Spinal cord (tissue), 9 donors: ENCODE measurements at regions not wholly inside any gene's neighbourhood (a gene's known extent, or its start where the extent isn't known, plus 50 kb on each side); places are given as distances from the start of the nearest gene placed in this dataset.

Experiments used
- DNase-seq, 6 donors: peaks; one replicate each; pipeline versions ENCODE4 v3.0.0 to v3.0.0-alpha.2; 2013 to 2015; ENCODE audit warnings: low spot score in 6 of 6, low read depth in 4 of 6
- H3K27ac ChIP-seq: one replicate; pipeline ENCODE4 v1.5.1; 2013; ENCODE audit warnings: low read depth, low read length, control low read depth
- H3K27me3 ChIP-seq: one replicate; pipeline ENCODE4 v1.6.1; 2013; ENCODE audit warnings: low read length; ENCODE audit not compliant: control insufficient read depth, insufficient read depth
- H3K36me3 ChIP-seq: one replicate; pipeline ENCODE4 v1.6.1; 2013; ENCODE audit warnings: low read length; ENCODE audit not compliant: control insufficient read depth, insufficient read depth
- H3K4me1 ChIP-seq: one replicate; pipeline ENCODE4 v1.6.1; 2013; ENCODE audit warnings: low read length; ENCODE audit not compliant: control insufficient read depth, insufficient read depth
- H3K4me3 ChIP-seq: one replicate; pipeline ENCODE4 v1.5.1; 2013; ENCODE audit warnings: low read depth, low read length, control low read depth
- H3K9me3 ChIP-seq: one replicate; pipeline ENCODE4 v1.6.1; 2013; ENCODE audit warnings: low read length; ENCODE audit not compliant: control insufficient read depth, insufficient read depth
- WGBS: methylation state at CpG from one replicate; pipeline ENCODE4 v1.1.5; 2013; ENCODE audit warnings: missing lambda C conversion rate; ENCODE audit not compliant: insufficient coverage; 5-methylcytosine and 5-hydroxymethylcytosine counted together
- donor health status: healthy.

- Histone ChIP-seq H3K27ac (no peak overlapping the region), H3K4me1 (no peaks in the 10 kb centered on the region), H3K27me3 (no peaks in the 10 kb centered on the region), H3K9me3 (no peaks in the 10 kb centered on the region), H3K4me3 (no peak overlapping the region), H3K36me3 (no peaks in the 10 kb centered on the region)
- WGBS: 68% methylated on average over 2 of the region's 4 CpGs
- no peak for DNase-seq
Observed at GRCh38 chr18:5770176-5770575, 125.1 kb downstream of the TMEM200C start.

GRCh38 chr18:5768454-5768853, 126.9 kb downstream of the TMEM200C start:
- H3K4me3 ChIP-seq: no peak overlapping the region
- H3K36me3 ChIP-seq: no peaks in the 10 kb centered on the region
- H3K27ac ChIP-seq: no peak overlapping the region
- H3K9me3 ChIP-seq: no peaks in the 10 kb centered on the region
- no peaks in the 10 kb centered on the region for H3K4me1 ChIP-seq
- no peak for DNase-seq
- 63% methylated on average over 6 of the region's 6 CpGs for WGBS
- H3K27me3 ChIP-seq: no peaks in the 10 kb centered on the region

- no peak overlapping the region for H3K4me3 ChIP-seq
- 9% methylated on average over 1 of the region's 4 CpGs for WGBS
- H3K36me3 ChIP-seq: no peaks in the 10 kb centered on the region
- no peaks in the 10 kb centered on the region for H3K9me3 ChIP-seq
- H3K4me1 ChIP-seq: no peaks in the 10 kb centered on the region
- no peaks in the 10 kb centered on the region for H3K27me3 ChIP-seq
- no peak overlapping the region for H3K27ac ChIP-seq
- peak in 2 of 6 donors; percentile 22 to 65 for DNase-seq
Observed at GRCh38 chr18:5759194-5759593, 136.1 kb downstream of the TMEM200C start.

GRCh38 chr18:5756823-5757222, 138.5 kb downstream of the TMEM200C start:
- WGBS: 93% methylated on average over 2 of the region's 6 CpGs
- Histone ChIP-seq H3K36me3 (no peaks in the 10 kb centered on the region), H3K4me1 (no peaks in the 10 kb centered on the region), H3K27ac (no peak overlapping the region), H3K4me3 (no peak overlapping the region), H3K27me3 (no peaks in the 10 kb centered on the region), H3K9me3 (no peaks in the 10 kb centered on the region)
- DNase-seq: no peak

GRCh38 chr18:5747678-5748077, 147.6 kb downstream of the TMEM200C start:
- Histone ChIP-seq H3K4me1 (no peaks in the 10 kb centered on the region), H3K9me3 (no peaks in the 10 kb centered on the region), H3K4me3 (no peak overlapping the region), H3K27me3 (no peaks in the 10 kb centered on the region), H3K27ac (no peak overlapping the region), H3K36me3 (no peaks in the 10 kb centered on the region)
- DNase-seq: no peak
- WGBS: no CpG with 5 or more reads among the region's 1 CpG

GRCh38 chr18:5746844-5747243, 148.5 kb downstream of the TMEM200C start:
- Histone ChIP-seq H3K4me1 (no peaks in the 10 kb centered on the region), H3K27ac (no peak overlapping the region), H3K4me3 (no peak overlapping the region), H3K9me3 (no peaks in the 10 kb centered on the region), H3K36me3 (no peaks in the 10 kb centered on the region), H3K27me3 (no peaks in the 10 kb centered on the region)
- 67% methylated on average over 5 of the region's 6 CpGs for WGBS
- no peak for DNase-seq

- no peaks in the 10 kb centered on the region for H3K9me3 ChIP-seq
- no peaks in the 10 kb centered on the region for H3K27me3 ChIP-seq
- no peak overlapping the region for H3K4me3 ChIP-seq
- no peaks in the 10 kb centered on the region for H3K36me3 ChIP-seq
- no CpG with 5 or more reads among the region's 3 CpGs for WGBS
- H3K4me1 ChIP-seq: no peaks in the 10 kb centered on the region
- DNase-seq: no peak
- no peak overlapping the region for H3K27ac ChIP-seq
Observed at GRCh38 chr18:5744659-5745058, 150.7 kb downstream of the TMEM200C start.

- no peaks in the 10 kb centered on the region for H3K9me3 ChIP-seq
- H3K27me3 ChIP-seq: no peaks in the 10 kb centered on the region
- H3K27ac ChIP-seq: no peak overlapping the region
- H3K4me1 ChIP-seq: no peaks in the 10 kb centered on the region
- peak in 1 of 6 donors; percentile 31 for DNase-seq
- no peaks in the 10 kb centered on the region for H3K36me3 ChIP-seq
- no peak overlapping the region for H3K4me3 ChIP-seq
- 78% methylated on average over 3 of the region's 4 CpGs for WGBS
Observed at GRCh38 chr18:5738526-5738925, 156.8 kb downstream of the TMEM200C start.

GRCh38 chr18:5732318-5732717, 163.0 kb downstream of the TMEM200C start:
- H3K9me3 ChIP-seq: no peaks in the 10 kb centered on the region
- H3K27ac ChIP-seq: no peak overlapping the region
- no peaks in the 10 kb centered on the region for H3K27me3 ChIP-seq
- no peaks in the 10 kb centered on the region for H3K36me3 ChIP-seq
- H3K4me1 ChIP-seq: no peaks in the 10 kb centered on the region
- 93% methylated on average over 7 of the region's 7 CpGs for WGBS
- DNase-seq: no peak
- H3K4me3 ChIP-seq: no peak overlapping the region

GRCh38 chr18:5729983-5730699, 165.2 kb downstream of the TMEM200C start:
- peak in 1 of 6 donors; percentile 52 for DNase-seq
- no peaks in the 10 kb centered on the region for H3K9me3 ChIP-seq
- no peaks in the 10 kb centered on the region for H3K4me1 ChIP-seq
- H3K36me3 ChIP-seq: no peaks in the 10 kb centered on the region
- no peak overlapping the region for H3K27ac ChIP-seq
- H3K4me3 ChIP-seq: no peak overlapping the region
- H3K27me3 ChIP-seq: no peaks in the 10 kb centered on the region
- 60% methylated on average over 5 of the region's 6 CpGs for WGBS
